NAMALWA (cell line): ENCODE measurements at regions not wholly inside any gene's neighbourhood (a gene's known extent, or its start where the extent isn't known, plus 50 kb on each side); places are given as distances from the start of the nearest gene placed in this dataset.

ENCODE experiments used
- DNase-seq: peaks from one replicate; pipeline ENCODE4 v3.0.0-alpha.2; 2015; ENCODE audit warnings: low spot score

- DNase-seq: no peak
Measured at GRCh38 chr14:61627612-61628011, 67.7 kb upstream of the HIF1A start.

- DNase-seq: no peak
Measured at GRCh38 chr14:61628016-61628725, 67.1 kb upstream of the HIF1A start.

- DNase-seq: no peak
Measured at GRCh38 chr14:61630399-61631044, 64.8 kb upstream of the HIF1A start.

- no peak for DNase-seq
Measured at GRCh38 chr14:61631045-61631687, 64.1 kb upstream of the HIF1A start.

- no peak for DNase-seq
Measured at GRCh38 chr14:61632401-61632800, 62.9 kb upstream of the HIF1A start.

GRCh38 chr14:61632807-61633206 is 62.5 kb upstream of the HIF1A start:
- DNase-seq: no peak

GRCh38 chr14:61636291-61636690 is 59.0 kb upstream of the HIF1A start:
- DNase-seq: no peak

- no peak for DNase-seq
Measured at GRCh38 chr14:61636779-61637178, 58.5 kb upstream of the HIF1A start.

GRCh38 chr14:61638595-61639387 is 56.5 kb upstream of the HIF1A start:
- no peak for DNase-seq

GRCh38 chr14:61640158-61641136 is 54.9 kb upstream of the HIF1A start:
- no peak for DNase-seq

GRCh38 chr14:61641914-61642613 is 53.2 kb upstream of the HIF1A start:
- no peak for DNase-seq

- DNase-seq: no peak
Measured at GRCh38 chr14:61642614-61642982, 52.7 kb upstream of the HIF1A start.

- DNase-seq: no peak
Measured at GRCh38 chr14:61643555-61643954, 51.8 kb upstream of the HIF1A start.

GRCh38 chr14:61644175-61644574 is 51.1 kb upstream of the HIF1A start:
- no peak for DNase-seq

- DNase-seq: peak; percentile 30
Measured at GRCh38 chr14:61644834-61645233, 50.5 kb upstream of the HIF1A start.

- DNase-seq: no peak
Measured at GRCh38 chr14:61645247-61645646, 50.1 kb upstream of the HIF1A start.
